Heart left ventricle (tissue), 13 donors: ENCODE measurements at regions not wholly inside any gene's neighbourhood (a gene's known extent, or its start where the extent isn't known, plus 50 kb on each side); places are given as distances from the start of the nearest gene placed in this dataset.

Experiments used
- CTCF ChIP-seq, 12 donors: fragments of 200-600 bp; sonication (generic) in 4 of 12; IDR thresholded peaks; one replicate each; pipeline versions ENCODE4 v1.5.0 to v1.8.0; 2018 to 2022; ENCODE audit warnings: antibody characterized with exemption in 12 of 12, mild to moderate bottlenecking in 5 of 12
- POLR2A ChIP-seq, 2 donors: fragments of 450-650 bp; IDR thresholded peaks; one replicate each; pipeline ENCODE4 v1.6.1; 2017; ENCODE audit warnings: antibody characterized with exemption in 2 of 2, mild to moderate bottlenecking in 2 of 2, moderate library complexity in 2 of 2
- donor health status: ischemic (EF 13 %, LVEDD 7.1; RV severe dilation, severe dysfunction).
- donor health status: DM: no; HTN: yes; CAD: no.
- donor health status: DM: no; HTN: no; CAD: no.
- donor health status: ischemic (EF 25% LVEDD 6.9; RV normal size, moderate dysfunction).
- donor health status: ischemic (EF 25% LVEDD 5.7; RV mildly dilated, moderate dysfunction).
- donor health status: ischemic (EF 35%, LVEDD 5.7; RV mildly dilated, moderate dysfunction).
- donor health status: nonischemic (EF 11% LVEDD 7.7; RV severe dilation, severe dysfunction).
- donor health status: DM: yes; HTN: yes; CAD: no.
- donor health status: PGD.
- donor health status: ischemic (EF 29% LVEDD 5.4; RV normal size, mild dysfunction).
- donor health status: nonischemic (EF 23%, LVEDD 6.1; RV moderate dilation, normal function).

- TF ChIP-seq CTCF (IDR thresholded peaks at IDR 0.05) (no peak), POLR2A (IDR thresholded peaks at IDR 0.05) (no peak)
These were observed 1041.2 kb downstream of the TUSC7 start for GRCh38 chr3:117750674-117751269.
